NOMO-1 (cell line): ENCODE measurements at regions not wholly inside any gene's neighbourhood (a gene's known extent, or its start where the extent isn't known, plus 50 kb on each side); places are given as distances from the start of the nearest gene placed in this dataset.
"Not testable (repeated sequence)": the region's sequence is repeated elsewhere in the genome, so short reads cannot be mapped to it uniquely, and the experiment has no call there.

Source experiments
- DNase-seq, 2 experiments: peaks; one replicate each; lab custom pipeline; 2025; ENCODE audit not compliant: unreplicated experiment in 2 of 2; lab: John Stamatoyannopoulos, UW

- DNase-seq: no peak
Measured at GRCh38 chr4:160009656-160010493, 907.0 kb downstream of the RAPGEF2 start.

GRCh38 chr4:160019936-160020335 is 917.1 kb downstream of the RAPGEF2 start:
- no peak for DNase-seq

- no peak for DNase-seq
Measured at GRCh38 chr4:160020804-160021203, 917.9 kb downstream of the RAPGEF2 start.

- no peak for DNase-seq
Measured at GRCh38 chr4:160021870-160022269, 919.0 kb downstream of the RAPGEF2 start.

GRCh38 chr4:160026721-160027120 is 923.8 kb downstream of the RAPGEF2 start:
- DNase-seq: no peak

- no peak for DNase-seq
Measured at GRCh38 chr4:160034501-160034900, 931.6 kb downstream of the RAPGEF2 start.

GRCh38 chr4:160038615-160039014 is 935.7 kb downstream of the RAPGEF2 start:
- no peak for DNase-seq

- DNase-seq: no peak
Measured at GRCh38 chr4:160044693-160045092, 941.8 kb downstream of the RAPGEF2 start.

- DNase-seq: no peak
Measured at GRCh38 chr4:160082432-160083207, 979.7 kb downstream of the RAPGEF2 start.

GRCh38 chr4:160091631-160092030 is 988.8 kb downstream of the RAPGEF2 start:
- no peak for DNase-seq

GRCh38 chr4:160100316-160100715 is 997.4 kb downstream of the RAPGEF2 start:
- DNase-seq: no peak

GRCh38 chr4:160110891-160111290 is 1008.0 kb downstream of the RAPGEF2 start:
- DNase-seq: no peak

GRCh38 chr4:160117686-160118085 is 1014.8 kb downstream of the RAPGEF2 start:
- DNase-seq: no peak

GRCh38 chr4:160125576-160126287 is 1022.9 kb downstream of the RAPGEF2 start:
- not testable (repeated sequence) for DNase-seq

- DNase-seq: no peak
Measured at GRCh38 chr4:160127211-160127610, 1024.3 kb downstream of the RAPGEF2 start.

- DNase-seq: no peak
Measured at GRCh38 chr4:160129439-160129838, 1026.6 kb downstream of the RAPGEF2 start.

- DNase-seq: no peak
Measured at GRCh38 chr4:160136021-160136420, 1033.1 kb downstream of the RAPGEF2 start.

- no peak for DNase-seq
Measured at GRCh38 chr4:160141206-160141605, 1038.3 kb downstream of the RAPGEF2 start.

- DNase-seq: no peak
Measured at GRCh38 chr4:160142579-160142978, 1039.7 kb downstream of the RAPGEF2 start.

GRCh38 chr4:160143574-160143973 is 1040.7 kb downstream of the RAPGEF2 start:
- no peak for DNase-seq

GRCh38 chr4:160159457-160159856 is 1056.6 kb downstream of the RAPGEF2 start:
- no peak for DNase-seq
